ENCODE measurements at regions not wholly inside any gene's neighbourhood (a gene's known extent, or its start where the extent isn't known, plus 50 kb on each side); places are given as distances from the start of the nearest gene placed in this dataset.

- TF ChIP-seq POLR2AphosphoS5 (IDR thresholded peaks at IDR 0.05; ENCODE audit: low read depth, low read length), result no peak
- TF ChIP-seq SIN3A (IDR thresholded peaks at IDR 0.05; ENCODE audit: borderline replicate concordance, insufficient read depth, low read length), result no peak
Observed at GRCh38 chr11:112529071-112529470, 268.4 kb upstream of the PLET1 start.
